Thyroid gland (tissue), 4 donors: ENCODE measurements at regions not wholly inside any gene's neighbourhood (a gene's known extent, or its start where the extent isn't known, plus 50 kb on each side); places are given as distances from the start of the nearest gene placed in this dataset.

Source experiments
- POLR2A ChIP-seq, 2 donors: fragments of 450-650 bp; IDR thresholded peaks; one replicate each; pipeline ENCODE4 v1.6.1; 2017; ENCODE audit warnings: antibody characterized with exemption in 2 of 2, mild to moderate bottlenecking in 2 of 2, moderate library complexity in 1 of 2
- TF ChIP-seq, protein P1 (sequence below), 6 experiments: fragments of 200-600 bp in 3 of 6; fragments of 450-650 bp in 3 of 6; sonication (generic) in 3 of 6; IDR thresholded peaks; one replicate each; pipeline ENCODE4 v1.5.1; 2016 to 2019; ENCODE audit warnings: antibody characterized with exemption in 6 of 6, mild to moderate bottlenecking in 2 of 6, inconsistent platforms in 1 of 6, moderate library complexity in 1 of 6

DNA sequence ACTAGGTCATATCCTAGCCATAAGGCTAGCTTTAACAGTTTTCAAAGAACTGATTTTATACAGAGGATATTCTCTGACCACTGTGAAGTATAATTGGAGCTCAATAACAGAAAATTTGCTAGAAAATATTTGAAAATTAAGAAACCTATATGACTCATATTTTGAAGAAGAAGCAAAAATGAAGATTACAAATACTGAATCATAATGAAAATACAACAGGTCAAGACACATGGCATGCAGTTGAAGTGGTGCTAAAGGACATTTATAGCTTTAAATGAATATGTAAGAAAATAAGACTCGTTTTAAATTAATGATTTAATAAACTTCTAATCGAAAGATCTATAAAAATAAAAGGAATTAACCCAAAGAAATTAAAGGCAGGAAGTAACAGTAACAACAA, 1234.6 kb downstream of the SLC16A7 start:
- TF ChIP-seq, protein P1, sequence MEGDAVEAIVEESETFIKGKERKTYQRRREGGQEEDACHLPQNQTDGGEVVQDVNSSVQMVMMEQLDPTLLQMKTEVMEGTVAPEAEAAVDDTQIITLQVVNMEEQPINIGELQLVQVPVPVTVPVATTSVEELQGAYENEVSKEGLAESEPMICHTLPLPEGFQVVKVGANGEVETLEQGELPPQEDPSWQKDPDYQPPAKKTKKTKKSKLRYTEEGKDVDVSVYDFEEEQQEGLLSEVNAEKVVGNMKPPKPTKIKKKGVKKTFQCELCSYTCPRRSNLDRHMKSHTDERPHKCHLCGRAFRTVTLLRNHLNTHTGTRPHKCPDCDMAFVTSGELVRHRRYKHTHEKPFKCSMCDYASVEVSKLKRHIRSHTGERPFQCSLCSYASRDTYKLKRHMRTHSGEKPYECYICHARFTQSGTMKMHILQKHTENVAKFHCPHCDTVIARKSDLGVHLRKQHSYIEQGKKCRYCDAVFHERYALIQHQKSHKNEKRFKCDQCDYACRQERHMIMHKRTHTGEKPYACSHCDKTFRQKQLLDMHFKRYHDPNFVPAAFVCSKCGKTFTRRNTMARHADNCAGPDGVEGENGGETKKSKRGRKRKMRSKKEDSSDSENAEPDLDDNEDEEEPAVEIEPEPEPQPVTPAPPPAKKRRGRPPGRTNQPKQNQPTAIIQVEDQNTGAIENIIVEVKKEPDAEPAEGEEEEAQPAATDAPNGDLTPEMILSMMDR (IDR thresholded peaks at IDR 0.05), result no peak
- no peak for TF ChIP-seq POLR2A (IDR thresholded peaks at IDR 0.05)
